Memory B cell (primary cell): ENCODE measurements at regions not wholly inside any gene's neighbourhood (a gene's known extent, or its start where the extent isn't known, plus 50 kb on each side); places are given as distances from the start of the nearest gene placed in this dataset.
"Not testable (repeated sequence)": the region's sequence is repeated elsewhere in the genome, so short reads cannot be mapped to it uniquely, and the experiment has no call there.

ENCODE experiments used
- ATAC-seq: fragments of 150-1000 bp; cut with Tn5 transposase; 2 replicates; pipeline ENCODE4 v1.10.0; 2021; ENCODE audit warnings: low read depth, mild to moderate bottlenecking, moderate library complexity
- DNase-seq, 2 donors: peaks; one replicate each; pipeline ENCODE4 v3.0.0; 2022; ENCODE audit warnings: low spot score in 2 of 2
- H3K27ac Mint-ChIP-seq: one replicate; pipeline ENCODE4 v1.8.0; 2022; ENCODE audit warnings: mild to moderate bottlenecking, moderate library complexity, mixed read lengths
- H3K27me3 Mint-ChIP-seq: one replicate; pipeline ENCODE4 v1.8.0; 2022; ENCODE audit warnings: mixed read lengths
- H3K36me3 Mint-ChIP-seq: one replicate; pipeline ENCODE4 v1.8.0; 2022; ENCODE audit warnings: mild to moderate bottlenecking, mixed read lengths
- H3K4me1 Mint-ChIP-seq: one replicate; pipeline ENCODE4 v1.8.0; 2022; ENCODE audit warnings: mixed read lengths
- H3K4me3 Mint-ChIP-seq: one replicate; pipeline ENCODE4 v1.8.0; 2022; ENCODE audit warnings: mild to moderate bottlenecking, moderate library complexity, mixed read lengths
- H3K9me3 Mint-ChIP-seq: one replicate; pipeline ENCODE4 v1.8.0; 2022; ENCODE audit warnings: mixed read lengths

GRCh38 chr7:153047079-153047959, 287.8 kb downstream of the ACTR3B start:
- ATAC-seq (no peak), DNase-seq (no peak)
- no peaks in the 10 kb centered on the region for H3K4me1 Mint-ChIP-seq
- H3K27ac Mint-ChIP-seq: no peak overlapping the region
- H3K9me3 Mint-ChIP-seq: peaks cover 2% of the 10 kb centered on the region
- H3K36me3 Mint-ChIP-seq: no peaks in the 10 kb centered on the region
- H3K4me3 Mint-ChIP-seq: no peak overlapping the region
- peaks cover 3% of the 10 kb centered on the region for H3K27me3 Mint-ChIP-seq

- Mint-ChIP-seq H3K36me3 (no peaks in the 10 kb centered on the region), H3K27ac (no peak overlapping the region)
These were observed 292.7 kb downstream of the ACTR3B start for GRCh38 chr7:153052206-153052605.

GRCh38 chr7:153061910-153062528, 302.5 kb downstream of the ACTR3B start:
- no peak overlapping the region for H3K27ac Mint-ChIP-seq
- H3K27me3 Mint-ChIP-seq: peaks cover 6% of the 10 kb centered on the region
- no peaks in the 10 kb centered on the region for H3K4me1 Mint-ChIP-seq
- no peaks in the 10 kb centered on the region for H3K36me3 Mint-ChIP-seq
- DNase-seq (no peak), ATAC-seq (no peak)
- no peak overlapping the region for H3K4me3 Mint-ChIP-seq
- peaks cover 2% of the 10 kb centered on the region for H3K9me3 Mint-ChIP-seq

More at GRCh38 chr7:153052206-153052605, 292.7 kb downstream of the ACTR3B start:
- no peak overlapping the region for H3K4me3 Mint-ChIP-seq
- peaks cover 3% of the 10 kb centered on the region for H3K27me3 Mint-ChIP-seq
- no peaks in the 10 kb centered on the region for H3K4me1 Mint-ChIP-seq
- ATAC-seq: no peak
- H3K9me3 Mint-ChIP-seq: peaks cover 2% of the 10 kb centered on the region
- no peak for DNase-seq

DNA sequence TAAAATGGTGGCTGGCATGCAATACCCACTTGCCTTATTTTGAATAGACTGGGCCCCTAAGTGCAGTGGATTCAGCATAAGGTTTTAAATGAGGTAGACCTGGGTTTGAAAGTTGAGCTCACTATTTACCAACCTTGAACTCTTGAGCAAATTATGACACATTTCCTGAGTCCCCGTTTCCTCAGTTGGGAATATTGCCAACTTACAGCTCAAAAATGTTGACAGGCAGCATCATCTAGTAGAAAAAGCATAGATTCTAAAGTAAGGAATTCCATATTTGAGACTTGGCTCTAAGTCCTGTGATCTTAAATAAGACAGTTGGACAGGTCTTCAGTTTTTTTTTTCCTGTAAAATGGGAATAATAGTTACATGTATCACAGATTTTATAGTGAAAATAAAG, 305.5 kb downstream of the ACTR3B start:
- Mint-ChIP-seq H3K4me3 (no peak overlapping the region), H3K27ac (no peak overlapping the region), H3K4me1 (no peaks in the 10 kb centered on the region), H3K27me3 (peaks cover 5% of the 10 kb centered on the region), H3K9me3 (peaks cover 2% of the 10 kb centered on the region), H3K36me3 (no peaks in the 10 kb centered on the region)
- ATAC-seq (no peak), DNase-seq (no peak)

DNA sequence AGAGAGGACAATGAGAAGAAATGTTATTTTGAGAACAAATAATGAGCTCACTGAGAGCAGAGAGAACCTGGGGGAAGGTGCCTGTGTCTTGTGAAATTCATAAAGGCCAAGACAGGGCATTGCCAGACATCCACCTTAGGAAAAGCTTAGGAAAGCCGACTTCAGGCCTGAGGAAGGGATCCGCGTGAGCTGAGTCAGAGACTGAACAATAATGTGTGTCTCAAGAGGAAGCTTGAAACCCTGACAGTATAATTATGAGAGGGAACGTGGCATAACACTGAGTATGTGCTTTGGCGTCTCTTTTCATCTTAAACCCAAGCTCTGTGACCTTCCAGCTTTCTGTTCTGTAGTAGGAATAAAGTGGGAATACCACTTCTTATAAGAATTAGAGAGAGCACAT, 307.2 kb downstream of the ACTR3B start:
- ATAC-seq (no peak), DNase-seq (no peak)
- no peak overlapping the region for H3K27ac Mint-ChIP-seq
- H3K36me3 Mint-ChIP-seq: no peaks in the 10 kb centered on the region
- H3K9me3 Mint-ChIP-seq: peaks cover 2% of the 10 kb centered on the region
- peaks cover 5% of the 10 kb centered on the region for H3K27me3 Mint-ChIP-seq
- H3K4me3 Mint-ChIP-seq: no peak overlapping the region
- no peaks in the 10 kb centered on the region for H3K4me1 Mint-ChIP-seq

GRCh38 chr7:153070141-153070540, 310.6 kb downstream of the ACTR3B start:
- Mint-ChIP-seq H3K4me1 (no peaks in the 10 kb centered on the region), H3K9me3 (no peaks in the 10 kb centered on the region), H3K4me3 (no peak overlapping the region), H3K27me3 (peaks cover 2% of the 10 kb centered on the region), H3K27ac (no peak overlapping the region), H3K36me3 (no peaks in the 10 kb centered on the region)
- DNase-seq (no peak), ATAC-seq (no peak)

DNA sequence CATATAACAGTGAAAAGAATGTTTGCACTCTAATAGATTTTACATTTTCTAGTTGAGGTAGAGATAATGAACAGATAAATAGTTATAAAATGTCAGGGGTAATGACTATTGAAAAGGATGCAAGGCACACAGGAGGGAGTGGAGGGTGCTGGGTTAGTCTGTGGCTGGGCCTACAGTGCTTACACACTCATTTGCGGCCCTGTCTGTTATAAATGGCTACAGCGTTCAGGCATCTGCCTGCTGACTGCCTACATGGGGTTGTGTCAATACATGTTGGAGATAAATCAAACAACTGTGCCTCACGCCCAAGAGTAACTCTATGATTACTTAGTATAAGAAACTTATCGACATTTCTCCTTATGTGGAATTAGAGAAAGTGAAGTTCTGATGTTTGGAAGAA, 313.3 kb downstream of the ACTR3B start:
- H3K27ac Mint-ChIP-seq: no peak overlapping the region
- H3K4me3 Mint-ChIP-seq: no peak overlapping the region
- H3K9me3 Mint-ChIP-seq: no peaks in the 10 kb centered on the region
- H3K4me1 Mint-ChIP-seq: no peaks in the 10 kb centered on the region
- no peaks in the 10 kb centered on the region for H3K36me3 Mint-ChIP-seq
- ATAC-seq: no peak
- no peak for DNase-seq
- no peaks in the 10 kb centered on the region for H3K27me3 Mint-ChIP-seq

DNA sequence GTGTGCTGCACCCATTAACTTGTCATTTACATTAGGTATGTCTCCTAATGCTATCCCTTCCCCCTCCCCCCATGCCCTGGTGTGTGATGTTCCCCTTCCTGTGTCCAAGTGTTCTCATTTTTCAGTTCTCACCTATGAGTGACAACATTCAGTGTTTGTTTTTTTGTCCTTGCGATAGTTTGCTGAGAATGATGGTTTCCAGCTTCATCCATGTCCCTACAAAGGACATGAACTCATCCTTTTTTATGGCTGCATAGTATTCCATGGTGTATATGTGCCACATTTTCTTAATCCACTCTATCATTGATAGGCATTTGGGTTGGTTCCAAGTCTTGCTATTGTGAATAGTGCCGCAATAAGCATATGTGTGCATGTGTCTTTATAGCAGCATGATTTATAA, 316.7 kb downstream of the ACTR3B start:
- not testable (repeated sequence) for H3K9me3 Mint-ChIP-seq, H3K36me3 Mint-ChIP-seq, H3K4me1 Mint-ChIP-seq, H3K27me3 Mint-ChIP-seq, H3K27ac Mint-ChIP-seq, DNase-seq, H3K4me3 Mint-ChIP-seq, ATAC-seq

- DNase-seq (no peak), ATAC-seq (no peak)
- Mint-ChIP-seq H3K4me3 (no peak overlapping the region), H3K27me3 (no peaks in the 10 kb centered on the region), H3K36me3 (no peaks in the 10 kb centered on the region), H3K4me1 (no peaks in the 10 kb centered on the region), H3K27ac (no peak overlapping the region), H3K9me3 (no peaks in the 10 kb centered on the region)
These were observed 321.9 kb downstream of the ACTR3B start for GRCh38 chr7:153081496-153081895.

DNA sequence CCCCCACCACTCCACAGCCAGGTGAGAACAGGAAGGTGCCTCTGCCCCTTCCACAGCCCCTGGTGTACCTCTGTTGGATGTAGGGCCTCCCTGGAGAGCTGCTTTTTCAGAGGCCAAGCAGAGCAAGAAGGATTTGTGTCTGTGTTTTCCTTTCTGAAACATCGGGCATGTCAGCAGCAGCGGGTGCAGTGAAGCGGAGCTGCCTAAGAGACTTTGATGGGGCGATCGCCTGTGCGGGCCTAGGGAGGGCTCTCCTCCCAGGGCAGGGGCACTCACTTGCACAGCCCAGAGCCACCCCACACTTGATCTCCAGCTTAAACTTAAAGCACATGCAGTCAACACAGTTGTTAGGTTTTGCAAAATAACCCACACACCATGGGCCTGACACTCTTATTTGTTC, 324.7 kb downstream of the ACTR3B start:
- H3K36me3 Mint-ChIP-seq: no peaks in the 10 kb centered on the region
- no peak overlapping the region for H3K27ac Mint-ChIP-seq
- no peaks in the 10 kb centered on the region for H3K4me1 Mint-ChIP-seq
- H3K9me3 Mint-ChIP-seq: no peaks in the 10 kb centered on the region
- H3K4me3 Mint-ChIP-seq: no peak overlapping the region
- H3K27me3 Mint-ChIP-seq: no peaks in the 10 kb centered on the region
- ATAC-seq (no peak), DNase-seq (no peak)

GRCh38 chr7:153087498-153087897, 327.9 kb downstream of the ACTR3B start:
- Mint-ChIP-seq H3K27me3 (no peaks in the 10 kb centered on the region), H3K9me3 (no peaks in the 10 kb centered on the region), H3K4me1 (no peaks in the 10 kb centered on the region), H3K4me3 (no peak overlapping the region), H3K27ac (no peak overlapping the region), H3K36me3 (no peaks in the 10 kb centered on the region)
- no peak for ATAC-seq
- no peak for DNase-seq

DNA sequence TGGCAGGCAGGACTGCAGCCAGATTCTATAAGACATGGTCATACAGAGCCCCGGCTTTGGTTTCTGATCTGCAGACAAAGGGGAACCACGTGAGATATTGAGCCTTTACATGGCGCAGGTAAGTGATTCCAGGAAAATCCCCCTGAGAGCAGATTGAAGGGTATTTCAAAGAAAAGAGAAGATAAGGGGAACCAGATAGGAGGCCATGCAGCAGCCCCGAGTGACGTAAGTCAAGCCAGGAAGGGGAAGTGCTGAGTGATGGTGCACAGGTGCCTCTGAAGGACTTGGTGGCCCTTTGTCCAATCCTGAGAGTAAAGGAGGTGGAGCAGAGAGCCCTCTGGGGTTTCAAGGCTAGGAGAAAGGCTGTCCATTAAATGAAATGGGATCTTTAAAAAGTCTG, 329.0 kb downstream of the ACTR3B start:
- no peak overlapping the region for H3K4me3 Mint-ChIP-seq
- no peaks in the 10 kb centered on the region for H3K4me1 Mint-ChIP-seq
- ATAC-seq (peak; percentile 19), DNase-seq (no peak)
- no peaks in the 10 kb centered on the region for H3K27me3 Mint-ChIP-seq
- no peak overlapping the region for H3K27ac Mint-ChIP-seq
- no peaks in the 10 kb centered on the region for H3K9me3 Mint-ChIP-seq
- H3K36me3 Mint-ChIP-seq: no peaks in the 10 kb centered on the region

DNA sequence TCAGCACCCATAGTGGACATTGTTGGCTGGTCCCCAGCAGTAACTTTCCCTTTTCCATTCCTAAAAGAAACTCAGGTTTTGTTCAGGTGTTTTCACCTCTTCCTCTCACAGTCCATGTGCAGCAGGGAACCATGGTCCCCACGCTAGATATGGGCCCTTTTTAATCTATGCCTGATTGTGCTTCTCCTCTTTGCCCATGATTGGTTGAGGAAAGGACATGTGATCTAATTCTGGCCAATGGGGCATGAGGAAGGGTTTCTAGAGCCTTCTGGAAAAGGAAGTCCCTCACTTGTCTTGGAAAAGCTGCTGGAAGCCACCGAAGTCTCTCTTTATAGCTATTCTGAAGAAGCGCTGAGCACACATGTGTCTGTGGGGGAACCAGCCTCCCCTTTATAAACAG, 330.7 kb downstream of the ACTR3B start:
- Mint-ChIP-seq H3K4me1 (no peaks in the 10 kb centered on the region), H3K4me3 (no peak overlapping the region), H3K9me3 (peaks cover 5% of the 10 kb centered on the region), H3K27me3 (no peaks in the 10 kb centered on the region), H3K27ac (no peak overlapping the region), H3K36me3 (peaks cover 1% of the 10 kb centered on the region)
- DNase-seq: no peak
- no peak for ATAC-seq

GRCh38 chr7:153090764-153091163, 331.2 kb downstream of the ACTR3B start:
- Mint-ChIP-seq H3K27me3 (no peaks in the 10 kb centered on the region), H3K27ac (no peak overlapping the region), H3K4me1 (no peaks in the 10 kb centered on the region), H3K9me3 (peaks cover 5% of the 10 kb centered on the region), H3K36me3 (peaks cover 1% of the 10 kb centered on the region), H3K4me3 (no peak overlapping the region)
- no peak for ATAC-seq
- DNase-seq: no peak

GRCh38 chr7:153091477-153091876, 331.9 kb downstream of the ACTR3B start:
- DNase-seq (no peak), ATAC-seq (no peak)
- no peak overlapping the region for H3K27ac Mint-ChIP-seq
- peaks cover 5% of the 10 kb centered on the region for H3K9me3 Mint-ChIP-seq
- no peaks in the 10 kb centered on the region for H3K27me3 Mint-ChIP-seq
- no peaks in the 10 kb centered on the region for H3K4me1 Mint-ChIP-seq
- no peak overlapping the region for H3K4me3 Mint-ChIP-seq
- peaks cover 1% of the 10 kb centered on the region for H3K36me3 Mint-ChIP-seq
